Loucy (cell line): ENCODE measurements at regions not wholly inside any gene's neighbourhood (a gene's known extent, or its start where the extent isn't known, plus 50 kb on each side); places are given as distances from the start of the nearest gene placed in this dataset.

Experiments used
- H2AFZ ChIP-seq: fragments of 200-600 bp; sonication (generic); 2 replicates; pipeline ENCODE4 v1.6.0; 2016; ENCODE audit warnings: antibody characterized with exemption, mild to moderate bottlenecking, low read length, moderate library complexity
- H3F3A ChIP-seq: fragments of 200-600 bp; 2 replicates; pipeline ENCODE4 v1.6.0; 2016; ENCODE audit warnings: antibody characterized with exemption, low read depth, mild to moderate bottlenecking
- H3K27me3 ChIP-seq: fragments of 200-600 bp; sonication (generic); 2 replicates; pipeline ENCODE4 v1.6.1; 2014; ENCODE audit warnings: low read length, mild to moderate bottlenecking; ENCODE audit not compliant: insufficient read depth, poor library complexity, severe bottlenecking
- H3K36me3 ChIP-seq: fragments of 200-600 bp; sonication (generic); 2 replicates; pipeline ENCODE4 v1.6.1; 2016; ENCODE audit warnings: low read length; ENCODE audit not compliant: insufficient read depth
- H3K4me1 ChIP-seq: fragments of 200-600 bp; sonication (generic); 2 replicates; pipeline ENCODE4 v1.5.1; 2014; ENCODE audit warnings: low read length, mild to moderate bottlenecking; ENCODE audit not compliant: insufficient read depth, poor library complexity, severe bottlenecking
- H3K4me2 ChIP-seq: fragments of 200-600 bp; sonication (generic); 2 replicates; pipeline ENCODE4 v1.6.0; 2014; ENCODE audit warnings: antibody characterized with exemption, low read length, low read depth, mild to moderate bottlenecking; ENCODE audit not compliant: poor library complexity, severe bottlenecking
- H3K4me3 ChIP-seq: fragments of 200-600 bp; sonication (generic); 2 replicates; pipeline ENCODE4 v1.5.1; 2014; ENCODE audit warnings: low read length, mild to moderate bottlenecking, mixed read lengths; ENCODE audit not compliant: poor library complexity, severe bottlenecking
- H3K79me2 ChIP-seq: fragments of 200-600 bp; sonication (generic); 2 replicates; pipeline ENCODE4 v1.6.1; 2014; ENCODE audit warnings: low read length; ENCODE audit not compliant: insufficient read depth
- H3K9ac ChIP-seq: fragments of 200-600 bp; sonication (generic); 2 replicates; pipeline ENCODE4 v1.6.0; 2014; ENCODE audit warnings: mild to moderate bottlenecking, low read depth, low read length, moderate library complexity; ENCODE audit not compliant: poor library complexity, severe bottlenecking
- H3K9me2 ChIP-seq: fragments of 200-600 bp; sonication (generic); replicated peaks from 2 replicates; pipeline ENCODE4 v1.6.1; 2016; ENCODE audit warnings: low read depth, low read length, mixed read lengths
- H3K9me3 ChIP-seq: fragments of 200-600 bp; sonication (generic); 2 replicates; pipeline ENCODE4 v1.6.1; 2014; ENCODE audit warnings: mild to moderate bottlenecking, antibody characterized with exemption, low read length, low read depth; ENCODE audit not compliant: insufficient read depth
- H4K20me1 ChIP-seq: fragments of 200-600 bp; sonication (generic); 2 replicates; pipeline ENCODE4 v1.6.0; 2014; ENCODE audit warnings: antibody characterized with exemption, low read length, mild to moderate bottlenecking; ENCODE audit not compliant: insufficient read depth, poor library complexity, severe bottlenecking
- EZH2phosphoT487 ChIP-seq: fragments of 200-600 bp; IDR thresholded peaks from 2 replicates; pipeline ENCODE4 v1.6.1; 2018; ENCODE audit warnings: antibody characterized with exemption, mild to moderate bottlenecking, moderate library complexity, borderline replicate concordance
- TF ChIP-seq, protein P1 (sequence below): fragments of 200-600 bp; sonication (generic); conservative IDR thresholded peaks from 2 replicates; pipeline ENCODE4 v1.5.1; 2014; ENCODE audit warnings: mild to moderate bottlenecking, antibody characterized with exemption, low read length

DNA sequence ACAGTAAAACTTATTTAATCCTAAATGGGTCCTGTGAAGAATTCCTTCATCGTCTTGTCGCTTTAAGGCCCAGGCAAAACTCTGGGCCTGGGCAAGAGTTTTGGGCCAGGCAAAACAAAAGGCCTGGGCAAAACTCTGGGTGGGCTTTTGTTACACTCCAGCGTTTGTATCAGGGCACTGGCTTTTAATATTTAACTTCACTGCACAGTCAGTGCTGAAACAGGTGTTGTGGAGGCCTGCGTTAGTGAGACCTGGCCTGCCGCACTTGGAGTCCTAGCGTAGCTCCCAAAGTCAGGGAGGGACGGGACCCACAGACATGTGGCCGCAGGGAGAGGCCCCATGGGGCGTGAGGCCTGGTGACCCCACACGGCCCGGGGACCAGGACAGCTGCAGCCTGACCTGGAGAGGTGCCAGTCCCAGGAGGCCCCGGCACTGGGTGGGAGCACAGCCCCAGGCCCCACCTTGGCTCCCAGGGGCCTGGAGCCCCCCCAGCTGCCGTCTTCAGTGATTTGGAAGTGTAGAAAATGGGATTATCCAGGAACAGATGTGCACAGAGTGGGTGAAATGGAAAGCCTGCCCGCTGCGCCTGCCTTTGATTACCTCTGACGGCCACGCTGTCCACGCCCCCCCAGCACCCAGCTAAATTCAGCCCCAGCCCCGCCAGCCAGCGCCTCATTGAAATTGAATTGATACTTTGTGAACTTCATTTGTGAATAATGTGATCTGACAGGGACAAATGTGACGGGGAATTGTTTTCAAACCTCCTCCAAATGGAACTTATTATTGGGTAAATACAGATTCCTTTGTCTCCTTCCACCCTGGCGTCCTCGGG is 132.9 kb upstream of the NKX1-1 start:
- Histone ChIP-seq H3K9me3 (no peaks in the 10 kb centered on the region; the same call in 1 of the 2 replicates), H3K4me3 (no peak overlapping the region), H3F3A (no peaks in the 10 kb centered on the region), H3K4me2 (no peak overlapping the region), H3K79me2 (no peaks in the 10 kb centered on the region), H3K27me3 (no peaks in the 10 kb centered on the region), H3K9ac (no peak overlapping the region), H3K9me2 (no peaks in the 10 kb centered on the region), H4K20me1 (no peaks in the 10 kb centered on the region), H2AFZ (no peak overlapping the region), H3K36me3 (no peaks in the 10 kb centered on the region), H3K4me1 (no peaks in the 10 kb centered on the region)
- TF ChIP-seq, protein P1, sequence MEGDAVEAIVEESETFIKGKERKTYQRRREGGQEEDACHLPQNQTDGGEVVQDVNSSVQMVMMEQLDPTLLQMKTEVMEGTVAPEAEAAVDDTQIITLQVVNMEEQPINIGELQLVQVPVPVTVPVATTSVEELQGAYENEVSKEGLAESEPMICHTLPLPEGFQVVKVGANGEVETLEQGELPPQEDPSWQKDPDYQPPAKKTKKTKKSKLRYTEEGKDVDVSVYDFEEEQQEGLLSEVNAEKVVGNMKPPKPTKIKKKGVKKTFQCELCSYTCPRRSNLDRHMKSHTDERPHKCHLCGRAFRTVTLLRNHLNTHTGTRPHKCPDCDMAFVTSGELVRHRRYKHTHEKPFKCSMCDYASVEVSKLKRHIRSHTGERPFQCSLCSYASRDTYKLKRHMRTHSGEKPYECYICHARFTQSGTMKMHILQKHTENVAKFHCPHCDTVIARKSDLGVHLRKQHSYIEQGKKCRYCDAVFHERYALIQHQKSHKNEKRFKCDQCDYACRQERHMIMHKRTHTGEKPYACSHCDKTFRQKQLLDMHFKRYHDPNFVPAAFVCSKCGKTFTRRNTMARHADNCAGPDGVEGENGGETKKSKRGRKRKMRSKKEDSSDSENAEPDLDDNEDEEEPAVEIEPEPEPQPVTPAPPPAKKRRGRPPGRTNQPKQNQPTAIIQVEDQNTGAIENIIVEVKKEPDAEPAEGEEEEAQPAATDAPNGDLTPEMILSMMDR, result no peak
- no peak for TF ChIP-seq EZH2phosphoT487

DNA sequence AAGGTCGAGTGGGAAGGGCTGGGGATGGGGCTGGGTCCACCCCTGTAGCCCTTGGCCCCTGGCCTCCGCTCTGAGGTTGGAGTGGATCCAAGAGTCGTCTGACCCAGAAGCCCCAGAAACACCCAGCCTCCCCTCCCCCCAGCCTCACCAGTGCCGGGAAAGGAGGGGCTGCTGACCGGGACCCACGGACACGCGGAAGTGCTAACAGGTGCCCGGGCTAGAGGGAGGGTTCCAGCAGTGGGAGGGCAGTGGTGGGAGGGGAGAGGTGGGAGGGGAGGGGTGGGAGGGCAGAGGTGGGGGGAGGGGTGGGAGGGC is 131.8 kb upstream of the NKX1-1 start:
- H3K79me2 ChIP-seq, result no peaks in the 10 kb centered on the region
- H3K4me1 ChIP-seq, result no peaks in the 10 kb centered on the region
- TF ChIP-seq EZH2phosphoT487, result no peak
- TF ChIP-seq, protein P1, result no peak
- H3F3A ChIP-seq, result no peaks in the 10 kb centered on the region
- no peaks in the 10 kb centered on the region; the same call in 1 of the 2 replicates for H3K9me3 ChIP-seq
- no peak overlapping the region for H3K4me2 ChIP-seq
- H3K9ac ChIP-seq, result no peak overlapping the region
- H3K9me2 ChIP-seq, result no peaks in the 10 kb centered on the region
- H3K27me3 ChIP-seq, result no peaks in the 10 kb centered on the region
- no peak overlapping the region for H3K4me3 ChIP-seq
- H2AFZ ChIP-seq, result no peak overlapping the region
- no peaks in the 10 kb centered on the region for H4K20me1 ChIP-seq
- no peaks in the 10 kb centered on the region for H3K36me3 ChIP-seq

DNA sequence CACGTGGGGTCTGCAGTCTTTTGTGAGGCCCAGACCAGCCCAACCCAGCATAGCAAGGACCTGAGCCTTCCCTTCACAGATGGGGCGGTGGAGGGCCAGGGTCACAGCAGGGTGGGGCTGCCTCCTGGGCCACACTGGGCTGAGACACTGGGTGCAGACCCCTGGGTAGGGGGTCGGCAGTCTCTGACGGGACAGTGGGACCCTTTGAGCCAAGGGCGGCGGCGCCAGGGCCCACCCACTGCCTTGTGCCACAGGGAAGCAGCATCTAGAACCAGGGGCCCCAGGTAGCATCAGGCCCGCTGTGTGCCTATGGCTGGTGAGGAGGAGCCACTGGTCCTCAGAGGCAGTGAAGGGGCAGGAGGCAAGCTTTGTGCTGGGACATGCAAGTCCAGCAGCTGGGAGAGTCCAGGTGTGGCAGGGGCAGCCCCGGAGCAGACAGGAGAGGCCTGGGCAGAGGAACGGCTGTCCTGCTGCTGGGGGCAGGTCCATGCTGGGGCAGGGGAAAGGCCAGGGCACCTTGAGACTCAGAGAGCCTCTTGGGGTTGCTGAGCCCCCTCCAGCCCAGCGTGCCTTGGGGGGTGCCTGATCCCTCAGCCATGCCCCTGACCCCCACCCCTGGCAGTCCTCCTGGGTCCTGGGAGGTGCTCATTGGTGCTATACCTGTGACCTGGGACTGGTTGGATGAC is 131.3 kb upstream of the NKX1-1 start:
- H2AFZ ChIP-seq, result no peak overlapping the region
- H3K9me3 ChIP-seq, result no peaks in the 10 kb centered on the region; the same call in 1 of the 2 replicates
- H4K20me1 ChIP-seq, result no peaks in the 10 kb centered on the region
- H3K9ac ChIP-seq, result no peak overlapping the region
- TF ChIP-seq, protein P1, result no peak
- no peak for TF ChIP-seq EZH2phosphoT487
- H3K4me2 ChIP-seq, result no peak overlapping the region
- H3K79me2 ChIP-seq, result no peaks in the 10 kb centered on the region
- H3K4me3 ChIP-seq, result no peak overlapping the region
- no peaks in the 10 kb centered on the region for H3F3A ChIP-seq
- no peaks in the 10 kb centered on the region for H3K27me3 ChIP-seq
- H3K4me1 ChIP-seq, result no peaks in the 10 kb centered on the region
- no peaks in the 10 kb centered on the region for H3K36me3 ChIP-seq
- H3K9me2 ChIP-seq, result no peaks in the 10 kb centered on the region
